Stimulated activated CD4-positive, alpha-beta T cell treated with anti-CD3 and anti-CD28 coated beads, Interleukin-1b, Interleukin-23, amount 100 ng/mL, for 24 hours (primary cell): ENCODE measurements at regions not wholly inside any gene's neighbourhood (a gene's known extent, or its start where the extent isn't known, plus 50 kb on each side); places are given as distances from the start of the nearest gene placed in this dataset.

Experiments used
- DNase-seq, 4 experiments: peaks; one replicate each; pipeline ENCODE4 v3.0.0-alpha.2; 2020; ENCODE audit warnings: low read depth in 4 of 4, low spot score in 1 of 4

GRCh38 chr12:77724367-77724957 is 106.2 kb upstream of the NAV3 start:
- DNase-seq: no peak

GRCh38 chr12:77723308-77723707 is 107.4 kb upstream of the NAV3 start:
- no peak for DNase-seq

DNA sequence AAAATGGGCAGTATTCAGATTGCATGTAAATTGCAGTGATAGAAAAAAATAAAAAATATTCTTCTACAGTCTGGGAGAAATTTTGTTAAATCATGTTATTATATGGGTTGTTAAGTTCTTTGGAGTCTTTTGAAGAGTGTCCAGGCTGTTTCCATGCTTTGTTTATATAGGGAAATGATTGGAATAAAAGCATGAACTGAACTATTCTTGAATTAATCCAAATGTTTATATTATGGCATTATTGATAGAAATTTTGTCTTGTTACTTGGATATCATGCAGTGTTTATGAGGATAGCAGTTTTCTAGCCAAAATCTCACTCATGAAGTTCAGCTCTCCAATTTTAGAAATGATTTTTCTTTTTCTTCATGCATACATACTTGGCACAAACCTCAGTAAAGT is 108.2 kb upstream of the NAV3 start:
- no peak for DNase-seq

- DNase-seq: no peak
Observed at GRCh38 chr12:77720258-77720657, 110.4 kb upstream of the NAV3 start.

- DNase-seq: no peak
Observed at GRCh38 chr12:77710209-77710608, 120.5 kb upstream of the NAV3 start.

- DNase-seq: no peak
Observed at GRCh38 chr12:77697126-77697525, 133.6 kb upstream of the NAV3 start.

DNA sequence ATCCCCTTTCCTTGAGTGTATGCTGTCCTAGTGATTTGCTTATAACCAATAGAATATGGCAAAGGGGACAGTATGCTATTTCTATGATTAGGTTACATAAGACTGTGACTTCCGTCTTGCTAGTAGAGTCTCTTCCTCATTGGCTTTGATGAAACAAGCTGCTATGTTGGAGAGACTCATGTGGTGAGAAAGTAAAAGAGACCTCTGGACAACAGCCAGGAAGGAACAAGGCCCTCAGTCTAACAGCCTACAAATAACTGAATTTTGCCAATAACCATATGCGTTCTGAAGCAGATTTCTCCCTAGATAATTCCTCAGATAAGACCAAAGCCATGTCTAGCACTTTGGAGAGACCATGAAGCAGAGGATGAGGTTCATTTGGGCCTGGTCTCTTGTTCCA is 134.5 kb upstream of the NAV3 start:
- no peak for DNase-seq

GRCh38 chr12:77689510-77690086 is 141.1 kb upstream of the NAV3 start:
- no peak for DNase-seq

DNA sequence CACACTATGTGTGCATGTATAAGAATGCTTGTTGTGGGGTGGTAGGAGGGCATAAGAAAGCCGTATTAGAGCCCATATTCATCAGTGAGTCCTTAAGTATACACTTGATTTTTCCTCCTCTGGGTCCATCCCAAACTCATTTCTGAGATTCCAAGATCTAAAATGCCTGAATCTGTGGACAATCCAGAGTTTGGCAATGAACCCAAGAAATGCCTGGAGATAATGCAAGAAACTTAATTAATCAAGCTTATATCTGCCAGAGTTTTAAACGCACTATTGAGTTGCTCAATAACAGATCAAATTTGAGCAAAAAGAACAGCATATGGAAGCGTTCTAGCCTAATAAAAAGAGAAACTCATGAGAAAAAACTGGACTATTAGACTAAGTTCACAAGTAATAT is 143.4 kb upstream of the NAV3 start:
- DNase-seq: no peak

- DNase-seq: no peak
Observed at GRCh38 chr12:77686760-77687159, 143.9 kb upstream of the NAV3 start.

DNA sequence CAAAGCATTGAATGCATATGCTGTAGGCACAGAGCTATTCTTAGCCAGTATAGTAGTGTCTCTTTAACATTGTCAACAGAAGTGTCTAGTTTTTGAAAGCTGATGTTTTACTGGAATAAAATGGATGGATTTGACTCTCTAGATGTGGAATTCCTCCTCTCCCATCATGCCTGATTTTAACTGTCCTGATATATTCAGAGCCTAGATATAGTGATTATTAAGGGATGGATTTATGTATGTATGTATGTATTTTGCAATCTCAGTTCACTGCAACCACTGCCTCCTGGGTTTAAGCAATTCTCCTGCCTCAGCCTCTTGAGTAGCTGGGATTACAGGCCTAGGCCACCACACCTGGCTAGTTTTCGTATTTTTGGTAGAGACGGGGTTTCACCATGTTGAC is 144.8 kb upstream of the NAV3 start:
- DNase-seq: no peak

DNA sequence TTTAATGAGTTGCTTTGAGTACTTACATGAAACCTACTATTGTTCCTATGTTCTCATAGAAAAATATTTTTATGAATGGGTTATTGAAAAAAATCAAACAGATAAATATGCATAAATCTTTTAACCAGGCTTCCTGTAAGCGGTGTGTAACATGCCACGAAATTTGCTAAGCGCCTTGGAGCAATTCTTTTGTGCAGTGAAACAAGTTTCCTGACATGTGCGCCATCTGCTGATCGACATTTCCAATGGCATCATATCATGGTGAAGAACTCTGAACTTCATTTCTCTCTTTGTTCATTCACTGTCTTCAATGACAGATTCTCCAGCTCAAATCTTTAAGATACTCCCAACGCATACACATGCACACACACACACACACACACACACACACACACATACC is 145.6 kb upstream of the NAV3 start:
- DNase-seq: no peak

DNA sequence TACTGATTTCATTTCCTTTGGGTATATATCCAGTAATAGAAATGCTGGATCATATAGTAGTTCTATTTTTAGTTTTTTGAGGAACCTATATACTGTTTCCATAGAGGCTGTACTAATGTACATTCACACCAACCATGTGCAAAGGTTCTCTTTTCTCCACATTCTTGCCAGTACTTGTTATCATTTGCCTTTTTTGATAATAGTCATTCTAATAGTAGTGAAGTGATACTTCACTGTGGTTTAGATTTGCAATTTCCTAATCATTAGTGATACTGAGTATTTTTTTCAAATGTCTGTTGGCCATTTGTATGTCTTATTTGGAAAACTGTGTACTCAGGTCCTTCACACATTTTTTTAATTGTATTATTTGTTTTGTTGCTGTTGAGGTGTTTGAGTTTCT is 148.2 kb upstream of the NAV3 start:
- DNase-seq: no peak

DNA sequence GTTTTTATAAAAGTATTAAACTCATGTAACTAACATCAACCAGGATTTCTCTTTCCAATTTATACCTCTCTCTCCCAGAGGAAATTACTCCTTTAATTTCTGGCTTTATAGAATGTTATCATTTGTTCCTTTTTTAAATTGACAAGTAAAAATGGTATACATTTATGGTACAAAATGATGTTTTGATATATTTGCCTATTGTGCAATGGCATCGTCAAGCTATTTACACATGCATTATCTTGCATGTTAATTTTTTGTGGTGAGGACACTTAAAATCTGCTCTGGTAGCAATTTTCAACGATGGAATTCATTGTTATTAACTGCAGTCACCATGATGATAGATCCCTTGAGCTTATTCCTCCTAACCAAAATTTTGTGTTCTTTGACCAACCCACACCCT is 149.0 kb upstream of the NAV3 start:
- DNase-seq: no peak

GRCh38 chr12:77679686-77680085 is 151.0 kb upstream of the NAV3 start:
- no peak for DNase-seq

GRCh38 chr12:77678621-77679020 is 152.1 kb upstream of the NAV3 start:
- no peak for DNase-seq

- no peak for DNase-seq
Observed at GRCh38 chr12:77667101-77667500, 163.6 kb upstream of the NAV3 start.

GRCh38 chr12:77648716-77649115 is 182.0 kb upstream of the NAV3 start:
- no peak for DNase-seq

DNA sequence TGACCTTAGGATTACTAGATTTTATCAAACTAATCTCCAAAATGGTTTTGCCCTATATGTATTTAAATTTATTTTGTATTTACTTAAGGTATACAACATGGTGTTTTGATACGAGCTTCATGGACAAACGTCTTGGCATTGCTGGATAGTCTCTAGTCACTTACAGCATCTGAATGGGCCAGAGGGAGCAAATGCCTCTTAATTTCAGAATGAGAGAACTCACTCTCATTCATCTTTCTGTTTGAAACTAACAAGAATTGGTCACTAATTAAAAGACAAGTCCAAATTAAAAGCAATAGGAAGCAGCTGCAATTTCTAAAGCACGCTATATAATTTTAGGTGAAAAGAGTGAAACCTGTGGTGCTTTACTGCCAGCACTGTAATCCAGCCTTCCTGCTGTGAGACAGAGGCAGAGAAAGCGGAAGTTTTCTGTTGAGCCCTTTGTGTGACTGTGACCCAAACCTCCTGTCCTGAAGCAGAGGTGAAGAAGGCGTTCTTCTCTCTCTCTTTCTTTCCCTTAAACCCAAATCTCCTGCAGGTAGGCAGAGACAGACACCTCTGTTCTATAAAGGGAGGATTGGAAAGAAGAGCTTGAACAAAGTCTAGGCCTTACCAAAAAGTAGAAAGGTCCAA is 184.6 kb upstream of the NAV3 start:
- DNase-seq: no peak

- no peak for DNase-seq
Observed at GRCh38 chr12:77644915-77645605, 185.6 kb upstream of the NAV3 start.

GRCh38 chr12:77642246-77642645 is 188.4 kb upstream of the NAV3 start:
- DNase-seq: no peak

DNA sequence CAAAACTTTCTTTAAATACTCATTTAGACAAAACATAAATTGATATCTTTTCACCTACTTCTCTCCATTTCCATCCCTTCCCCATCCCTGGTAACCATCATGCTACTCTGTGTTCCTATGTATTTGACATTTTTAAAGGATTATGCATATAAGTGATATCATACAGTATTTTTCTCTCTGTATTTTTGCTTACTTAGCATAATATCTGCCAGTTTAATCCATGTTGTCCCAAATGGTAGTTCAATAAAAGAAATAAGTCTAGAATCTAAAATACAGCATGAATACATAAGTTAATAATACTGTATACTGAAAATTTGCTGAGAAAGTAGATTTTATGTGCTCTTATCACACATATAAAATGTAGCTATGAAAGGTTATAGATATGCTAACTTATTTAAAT is 190.3 kb upstream of the NAV3 start:
- DNase-seq: no peak
